GM19239 (cell line): ENCODE measurements at regions not wholly inside any gene's neighbourhood (a gene's known extent, or its start where the extent isn't known, plus 50 kb on each side); places are given as distances from the start of the nearest gene placed in this dataset.

Source experiments
- DNase-seq: peaks from one replicate; pipeline ENCODE4 v3.0.0; 2011; ENCODE audit warnings: low spot score; ENCODE audit not compliant: insufficient read length
- FAIRE-seq: peaks from 2 replicates; lab custom pipeline; 2011; peaks lifted over from hg19 to GRCh38; lab: Jason Lieb, UNC

DNA sequence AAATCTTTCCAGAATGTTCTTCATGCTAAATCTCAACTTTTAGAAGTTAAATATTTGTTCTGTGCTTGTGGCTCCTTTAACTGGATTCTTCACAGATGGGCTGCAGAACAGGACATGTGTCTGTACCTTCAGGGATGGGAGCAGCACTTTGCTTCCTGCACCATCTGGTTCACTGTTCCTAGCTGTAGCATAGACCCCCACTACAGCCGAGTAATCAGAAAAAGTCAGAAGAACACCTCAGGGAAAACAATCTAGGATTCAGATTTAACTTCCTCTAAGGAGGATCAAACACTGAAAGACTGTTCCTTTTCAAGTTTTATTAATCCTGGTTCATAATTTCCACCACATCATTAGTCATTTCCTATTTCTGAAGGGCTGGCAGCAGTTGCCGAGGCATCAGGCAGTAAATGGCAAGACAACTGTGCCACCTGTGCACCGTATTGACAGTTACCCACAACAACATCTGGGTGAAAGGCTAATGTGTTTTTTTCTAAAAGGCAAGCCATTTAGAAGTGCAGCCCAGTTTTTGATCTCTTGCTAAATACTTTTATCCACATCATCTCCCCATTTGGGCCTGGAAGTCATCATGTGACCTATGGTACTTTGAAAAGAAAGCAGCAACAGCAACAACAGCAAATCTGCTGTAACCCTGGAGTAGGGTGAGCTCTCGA lies 212.8 kb upstream of the BMP4 start:
- no peak for DNase-seq
- FAIRE-seq: no peak

DNA sequence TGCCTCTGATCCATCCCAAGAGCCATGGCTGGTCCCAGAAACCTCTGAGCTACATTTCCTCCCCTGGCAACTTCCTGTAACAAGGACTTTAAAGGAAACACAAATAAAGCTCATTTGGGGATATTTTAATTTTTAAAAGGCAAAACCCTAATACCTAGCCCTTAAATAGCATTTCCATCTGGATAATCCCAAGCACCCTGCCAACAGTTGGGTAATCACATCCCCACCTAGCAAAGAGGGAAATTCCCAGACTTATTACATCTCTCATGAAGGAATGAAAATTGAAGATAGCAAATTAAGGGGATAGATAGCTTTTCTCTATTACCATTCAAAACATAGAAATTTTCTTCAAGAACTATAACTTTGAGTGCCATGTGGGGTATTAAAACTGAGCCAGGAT lies 213.7 kb upstream of the BMP4 start:
- no peak for FAIRE-seq
- DNase-seq: no peak

DNA sequence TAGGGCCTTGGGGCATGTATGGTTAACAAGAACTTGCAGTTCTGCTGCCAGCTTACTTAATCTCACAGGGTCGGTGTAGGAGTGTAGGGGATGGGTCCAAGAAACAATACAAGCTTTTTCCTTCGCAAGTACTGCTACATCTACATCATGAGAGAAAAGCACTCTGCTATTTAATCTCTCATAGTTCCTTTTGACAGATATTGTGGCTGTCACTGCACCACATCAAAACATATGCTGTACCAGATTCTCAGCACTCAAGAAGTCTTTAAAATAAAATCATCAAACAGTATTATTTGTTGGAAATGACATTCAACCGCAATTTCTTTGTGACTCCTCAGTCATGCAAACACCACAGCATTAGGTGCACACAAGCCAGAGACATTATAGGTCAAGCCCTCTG lies 215.5 kb upstream of the BMP4 start:
- DNase-seq (no peak), FAIRE-seq (no peak)

DNA sequence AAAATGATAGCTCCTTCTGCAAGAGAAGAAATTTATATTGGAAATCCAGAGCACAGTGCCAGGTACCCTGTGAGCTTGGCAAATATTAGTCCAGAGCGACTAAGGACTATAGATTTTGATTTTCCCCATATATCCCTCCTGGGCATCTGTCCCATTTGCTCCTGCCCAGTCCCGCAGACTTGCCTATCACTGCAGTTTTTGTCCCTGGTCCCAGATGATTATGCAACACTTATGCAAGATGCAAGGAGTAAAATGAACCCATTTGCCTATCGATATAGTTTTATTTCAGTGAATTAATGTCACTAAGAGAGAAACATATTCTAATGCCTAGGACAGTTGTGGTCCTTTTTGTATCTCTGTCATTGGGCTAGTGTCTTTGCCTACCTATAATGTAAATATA lies 215.9 kb upstream of the BMP4 start:
- DNase-seq (no peak), FAIRE-seq (no peak)

DNA sequence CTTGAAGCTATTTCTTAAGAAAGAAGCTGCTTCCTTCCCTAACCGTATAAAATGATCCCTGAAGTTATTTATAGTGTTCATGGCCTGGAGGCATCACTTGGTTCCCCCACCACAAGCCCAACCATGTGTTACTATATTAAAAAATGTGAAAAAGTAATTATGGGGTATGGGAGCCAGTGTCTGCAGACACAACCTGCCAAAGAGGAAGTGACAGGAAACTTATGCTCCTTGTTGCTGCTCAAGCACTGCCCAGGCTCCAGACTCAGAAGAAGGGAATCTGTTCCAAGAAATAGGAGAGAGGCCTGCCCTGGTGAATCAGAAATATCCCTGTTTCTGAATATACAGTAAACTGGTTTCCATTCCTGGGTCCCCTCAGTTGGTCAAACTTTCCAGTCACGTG lies 217.2 kb upstream of the BMP4 start:
- no peak for DNase-seq
- FAIRE-seq: no peak

DNA sequence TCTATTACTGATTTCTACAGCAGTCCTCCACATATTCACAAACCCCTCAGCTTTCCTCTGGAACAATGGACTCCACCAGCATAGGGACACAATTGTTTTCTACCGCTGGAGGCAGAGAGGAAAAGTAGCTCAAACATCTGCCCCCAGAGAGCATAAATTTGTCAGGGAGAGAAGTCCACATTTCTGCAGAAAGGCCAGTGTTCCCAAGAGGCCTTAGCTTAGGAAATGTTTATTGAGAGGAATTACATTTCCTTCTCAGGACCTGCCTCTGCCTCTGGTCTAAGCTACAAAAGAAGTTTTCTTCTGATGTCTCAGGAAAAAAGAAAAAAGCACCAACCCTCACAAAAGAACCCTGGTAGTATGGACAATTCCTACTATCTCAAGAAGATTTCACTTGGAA lies 217.8 kb upstream of the BMP4 start:
- no peak for FAIRE-seq

DNA sequence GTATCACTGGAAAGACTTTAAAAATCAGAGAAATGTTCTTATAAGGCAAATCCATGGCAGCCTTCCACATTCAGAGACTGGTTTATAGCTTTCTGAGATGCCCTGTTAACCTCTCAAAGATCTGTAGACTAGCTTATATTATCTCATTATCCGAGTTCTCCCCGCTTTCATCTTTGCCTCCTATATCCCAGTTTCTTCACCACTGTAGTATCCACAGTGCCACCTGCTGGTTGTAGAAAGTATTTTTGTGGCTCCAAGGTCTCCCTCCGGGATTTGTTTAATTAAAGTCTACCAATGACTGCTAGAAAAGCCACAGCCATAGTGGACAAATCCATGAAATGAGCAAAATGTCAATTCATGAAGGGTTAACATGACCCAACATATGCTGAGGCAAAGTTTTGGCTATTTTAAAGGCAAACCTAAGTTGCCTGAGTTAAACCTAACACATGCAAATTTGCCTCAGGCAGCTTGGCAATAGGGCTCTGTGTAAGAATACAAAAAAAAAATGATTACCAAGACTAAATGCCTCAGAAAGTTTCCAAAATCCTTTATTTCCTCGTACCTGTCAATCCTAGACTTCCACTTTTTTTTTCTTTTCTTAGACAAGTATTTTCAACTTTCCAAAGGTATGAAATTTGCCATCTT lies 218.8 kb upstream of the BMP4 start:
- FAIRE-seq: peak; percentile 90
- DNase-seq: peak; percentile 18

More for the DNA sequence above, 217.8 kb upstream of the BMP4 start:
- no peak for DNase-seq

DNA sequence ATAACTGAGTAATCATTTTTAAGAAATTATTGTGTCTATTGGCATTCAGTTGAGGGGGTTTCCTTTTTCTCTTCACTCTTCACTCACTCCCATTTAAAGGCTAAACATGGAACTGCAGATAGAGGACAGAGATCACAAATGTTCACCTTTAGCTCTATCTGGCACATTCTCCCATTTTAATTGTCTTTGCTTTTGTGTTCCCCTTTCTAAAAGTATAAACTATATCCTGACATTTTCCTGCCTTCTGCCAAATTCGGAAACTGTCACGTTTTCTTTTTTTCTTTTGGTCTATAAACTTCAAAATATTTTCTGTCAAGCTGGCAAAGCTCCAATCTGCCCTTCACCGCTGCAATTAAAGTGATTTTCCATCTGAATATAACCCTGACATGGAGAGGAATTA lies 219.8 kb upstream of the CDKN3 start:
- DNase-seq: no peak
- no peak for FAIRE-seq

DNA sequence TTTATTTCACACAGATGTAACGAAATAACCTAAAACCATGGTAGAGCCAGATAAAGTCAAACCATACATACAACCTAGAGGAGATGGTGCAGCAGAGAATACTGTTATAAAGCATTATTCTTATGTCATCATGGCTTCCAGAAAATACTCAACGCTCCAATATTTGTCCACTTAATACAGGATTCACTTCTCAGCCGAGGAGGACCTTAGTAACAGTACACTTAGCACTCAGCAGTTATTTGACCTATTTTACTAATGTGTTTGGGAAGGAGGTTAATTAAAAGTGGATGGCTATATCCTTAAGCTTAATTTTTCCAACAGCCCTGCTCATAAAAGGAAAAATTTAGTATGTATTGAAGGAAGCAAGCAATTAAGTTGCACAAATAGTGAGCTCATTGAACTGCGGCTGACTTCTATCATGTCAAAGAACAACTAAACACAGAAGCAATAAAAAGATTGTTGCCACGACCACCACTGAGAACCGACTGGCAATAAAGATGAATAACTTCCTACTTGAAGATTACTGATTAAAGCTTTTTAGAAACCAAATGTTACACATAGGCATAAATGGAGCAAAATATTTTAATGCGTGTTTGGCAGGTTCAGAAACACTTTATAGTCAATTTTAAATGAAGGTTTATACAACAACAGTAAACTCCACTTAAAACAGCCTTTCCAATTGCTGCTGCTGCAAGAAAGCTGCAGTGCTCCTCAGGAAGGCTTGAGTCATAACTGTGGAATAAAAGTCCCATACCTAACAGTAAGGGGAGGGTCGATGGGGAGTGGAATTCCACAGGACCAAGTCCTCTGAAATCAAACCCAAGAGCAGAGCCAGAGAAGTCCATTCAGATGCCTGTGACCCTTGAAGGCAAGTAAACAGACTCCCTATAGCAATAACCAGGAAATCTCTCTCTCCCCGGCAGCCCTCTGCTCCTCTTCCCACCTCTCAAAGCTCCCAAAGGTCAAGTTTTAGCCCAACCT lies 218.9 kb upstream of the CDKN3 start:
- DNase-seq: no peak
- no peak for FAIRE-seq

DNA sequence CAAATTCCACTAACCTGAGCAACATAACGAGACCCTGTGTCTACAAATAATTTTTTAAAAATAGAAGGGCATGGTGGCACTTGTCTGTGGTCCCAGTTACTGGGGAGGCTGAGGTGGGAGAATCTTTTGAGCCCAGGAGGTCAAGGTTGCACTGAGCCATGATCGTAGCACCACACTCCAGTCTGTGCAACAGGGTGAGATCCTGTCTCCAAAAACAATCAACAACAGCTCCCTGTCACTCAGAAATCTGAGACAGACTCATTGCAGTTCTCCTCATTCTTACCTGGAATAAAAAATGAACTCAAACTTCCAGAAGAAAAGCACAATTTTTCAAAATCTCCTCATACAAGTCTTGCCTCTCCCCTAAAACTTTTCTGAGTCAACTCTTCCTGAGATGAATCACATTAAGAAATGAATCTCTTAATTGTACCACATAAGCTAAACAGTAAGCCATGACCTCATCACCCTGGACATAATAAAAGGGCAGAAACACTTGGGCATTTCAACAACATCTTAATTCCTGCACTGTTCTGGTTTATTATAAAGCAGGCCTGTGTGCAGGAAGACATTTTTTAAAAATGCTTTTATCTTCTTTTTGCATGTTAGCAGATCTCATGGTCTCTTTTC lies 214.3 kb upstream of the CDKN3 start:
- DNase-seq (no peak), FAIRE-seq (no peak)

DNA sequence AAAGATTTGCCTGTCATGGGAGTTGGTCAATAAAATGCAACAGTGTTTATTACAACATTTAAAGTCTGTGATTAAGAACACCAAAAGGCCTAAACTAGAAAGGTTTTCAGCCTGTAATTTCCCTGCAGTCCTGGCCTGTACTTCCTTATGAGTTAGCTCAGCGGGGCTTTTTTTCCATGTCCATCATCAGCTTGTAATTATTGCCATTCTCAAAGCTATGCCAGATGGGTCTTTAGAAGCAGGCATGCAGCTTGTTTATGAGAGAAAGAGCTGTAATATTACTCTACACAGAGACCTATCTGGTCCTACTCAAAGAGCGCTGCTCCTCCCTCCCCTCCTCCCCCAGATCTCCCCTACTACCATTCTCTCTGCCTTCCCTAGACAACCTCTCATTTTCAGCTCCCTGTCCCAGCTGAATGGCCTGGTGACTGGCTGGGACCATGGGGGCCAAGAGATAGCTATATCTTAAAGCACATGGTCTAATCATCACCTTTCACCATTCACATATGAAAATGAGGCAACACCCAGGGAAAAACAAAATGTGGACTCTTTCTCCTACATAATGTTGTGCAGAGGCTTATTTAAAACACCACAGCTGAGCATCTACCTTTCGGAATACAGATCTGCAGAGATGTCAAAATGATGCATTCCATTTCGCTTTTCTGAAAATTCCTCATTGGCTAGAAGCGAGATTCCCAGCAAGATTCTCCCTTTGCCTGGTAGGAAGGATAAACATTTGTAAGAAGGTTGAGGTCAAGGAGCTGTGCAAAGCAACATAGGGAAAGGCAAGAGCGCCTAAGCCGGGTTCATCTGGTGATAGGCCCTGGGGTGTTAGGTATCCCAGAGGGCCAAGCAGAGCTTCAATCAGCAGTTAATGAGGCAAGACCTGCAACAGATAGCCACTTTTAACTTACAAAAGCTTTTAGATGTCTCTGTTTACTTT lies 209.7 kb upstream of the CDKN3 start:
- FAIRE-seq (no peak), DNase-seq (no peak)

DNA sequence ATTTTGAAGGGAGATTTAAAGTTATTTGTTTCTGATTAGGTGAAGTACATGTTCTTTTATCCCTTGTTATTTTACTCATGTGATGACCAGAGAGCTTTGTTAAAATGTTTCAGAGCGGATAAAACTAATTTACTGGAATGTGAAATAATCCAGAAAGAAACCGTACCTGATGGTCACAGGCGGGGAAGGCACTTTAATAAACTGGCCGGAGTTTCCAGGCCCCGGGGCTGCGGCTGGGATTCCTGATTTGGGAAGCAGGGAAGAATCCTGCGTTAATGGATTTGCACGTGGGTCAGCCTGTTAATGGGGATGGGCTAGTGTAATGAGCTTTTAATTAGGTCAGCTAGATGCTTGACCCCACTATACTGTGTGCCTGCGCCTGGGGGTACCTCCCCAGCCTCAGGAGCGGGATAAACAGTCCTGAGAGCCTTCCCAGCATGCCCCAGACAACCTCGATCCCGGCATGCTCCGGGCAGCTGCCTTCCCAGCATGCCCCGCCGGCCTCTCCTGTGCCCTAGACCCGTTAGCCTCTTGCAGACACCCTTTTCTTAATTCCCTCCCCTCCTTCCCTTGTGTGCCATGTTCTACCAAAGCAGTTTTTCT lies 208.6 kb upstream of the CDKN3 start:
- DNase-seq (no peak), FAIRE-seq (no peak)

DNA sequence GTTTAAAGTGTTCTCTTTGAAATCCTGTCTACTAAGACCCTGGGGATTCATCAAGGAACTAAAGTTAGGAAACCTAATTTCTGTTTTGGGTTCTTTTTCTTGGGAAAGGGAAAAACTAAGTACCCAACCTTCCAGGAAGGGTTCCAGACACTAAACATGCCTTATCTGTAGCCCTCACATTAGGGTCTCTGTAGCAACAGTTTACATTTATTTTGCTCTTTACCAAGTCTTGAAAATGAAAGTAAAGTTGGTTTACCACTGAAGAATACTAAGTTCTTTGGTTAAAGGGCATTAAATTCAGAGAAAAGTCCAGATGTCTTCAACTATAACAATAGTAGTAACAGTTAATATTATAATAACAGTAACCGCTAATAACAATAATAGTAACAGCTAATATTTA lies 207.5 kb upstream of the CDKN3 start:
- no peak for DNase-seq
- FAIRE-seq: no peak

DNA sequence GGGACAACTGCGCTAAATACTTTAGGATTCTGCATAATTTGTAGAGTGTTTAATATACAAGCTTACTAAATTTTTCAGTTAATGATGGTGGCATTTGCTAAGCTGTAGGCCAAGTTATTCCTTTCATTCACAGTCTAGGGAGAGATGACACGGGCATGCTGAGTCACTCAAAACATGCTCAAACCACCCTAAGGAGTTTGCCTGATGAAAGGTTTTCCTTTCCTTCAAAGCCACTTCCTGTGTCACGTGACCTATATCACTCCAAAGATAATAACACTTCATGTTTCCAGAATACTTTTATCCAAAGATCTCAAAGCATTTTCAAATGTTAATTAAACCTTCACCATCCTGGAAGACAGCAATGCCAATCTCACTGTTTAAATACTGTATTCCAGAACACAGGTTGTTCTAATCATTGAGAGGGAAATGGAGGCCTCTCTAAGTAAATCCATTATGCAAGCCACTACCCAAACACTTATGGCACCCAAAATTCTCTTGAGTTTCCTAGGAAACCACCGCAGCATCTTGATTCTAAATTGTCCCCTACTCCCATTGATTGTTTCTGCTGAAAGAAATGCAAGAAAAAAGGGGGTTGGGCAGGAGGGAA lies 207.0 kb upstream of the CDKN3 start:
- DNase-seq (no peak), FAIRE-seq (no peak)

DNA sequence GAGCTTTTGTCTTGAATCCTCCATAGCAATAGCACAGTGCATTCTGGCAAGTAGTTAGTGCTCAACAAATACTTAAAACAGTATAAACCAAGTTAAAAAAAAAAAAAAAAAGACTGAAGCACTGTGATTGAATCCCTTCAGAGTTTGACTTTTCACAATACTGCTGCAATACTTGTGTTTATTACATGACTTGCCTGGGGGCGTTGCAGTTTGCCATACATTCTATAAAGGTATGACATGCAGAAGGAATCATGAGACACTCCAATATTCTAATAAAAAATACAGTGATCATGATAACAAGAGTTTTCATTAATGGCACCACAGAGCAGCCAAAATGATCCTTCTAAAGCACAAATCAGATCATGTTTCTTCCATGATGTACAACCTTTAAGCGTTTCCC lies 205.0 kb upstream of the CDKN3 start:
- DNase-seq: no peak
- no peak for FAIRE-seq

DNA sequence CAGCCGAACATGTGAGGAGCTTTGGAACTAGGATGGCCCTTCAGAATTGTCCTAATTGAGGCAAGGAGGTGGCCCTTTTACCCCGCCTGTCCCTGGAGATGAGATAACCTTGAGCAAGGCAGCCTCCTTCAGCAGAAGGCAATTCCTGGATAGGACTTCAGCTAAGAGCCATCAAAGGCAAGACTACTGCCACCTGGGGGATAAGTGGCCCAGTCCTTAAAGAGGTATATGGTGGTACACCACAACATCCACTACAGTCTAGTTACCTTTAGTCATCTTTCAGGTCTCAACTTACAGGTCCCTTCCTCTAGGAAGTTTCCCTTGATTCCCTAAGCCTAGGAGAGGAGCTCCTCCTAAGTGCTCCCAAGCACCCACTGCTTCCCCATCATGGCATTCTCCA lies 204.2 kb upstream of the CDKN3 start:
- FAIRE-seq (no peak), DNase-seq (no peak)

DNA sequence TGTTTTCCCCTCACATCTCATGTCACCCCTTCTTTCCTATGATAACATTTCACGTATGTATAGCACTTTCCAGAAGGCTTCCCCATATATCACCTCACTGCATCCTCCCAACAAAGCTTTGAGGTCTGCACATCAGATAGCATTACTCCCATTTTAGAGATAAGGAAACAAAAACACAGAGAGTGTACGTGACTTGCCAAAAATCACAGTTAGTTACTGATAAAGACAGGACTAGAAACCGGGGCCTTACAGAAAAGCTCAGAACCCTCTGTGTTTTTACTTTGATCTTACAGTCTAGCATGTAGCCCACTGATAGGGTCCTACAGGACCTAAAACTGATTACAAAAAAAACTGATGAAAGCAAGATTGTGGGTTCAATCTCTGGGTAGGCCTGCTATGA lies 202.9 kb upstream of the CDKN3 start:
- FAIRE-seq (no peak), DNase-seq (no peak)

DNA sequence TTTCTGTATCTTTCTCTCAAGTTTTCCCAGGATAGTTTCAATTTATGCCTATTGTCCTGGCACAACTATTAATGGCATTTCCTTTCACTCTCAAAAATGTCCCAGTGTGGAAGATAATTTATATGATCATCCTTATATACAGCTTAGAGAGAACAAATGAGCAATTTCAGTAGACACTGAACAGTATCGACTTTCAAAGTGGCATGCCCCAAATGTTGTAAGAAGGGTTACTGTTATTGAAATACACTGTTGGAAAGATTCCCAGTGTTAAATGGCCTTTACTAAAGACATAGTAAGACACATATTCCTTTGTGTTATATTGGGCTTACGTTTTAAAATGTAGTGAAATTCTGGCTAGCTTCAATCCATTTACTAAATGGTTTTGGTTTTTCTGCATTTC lies 202.3 kb upstream of the CDKN3 start:
- no peak for DNase-seq
- no peak for FAIRE-seq

DNA sequence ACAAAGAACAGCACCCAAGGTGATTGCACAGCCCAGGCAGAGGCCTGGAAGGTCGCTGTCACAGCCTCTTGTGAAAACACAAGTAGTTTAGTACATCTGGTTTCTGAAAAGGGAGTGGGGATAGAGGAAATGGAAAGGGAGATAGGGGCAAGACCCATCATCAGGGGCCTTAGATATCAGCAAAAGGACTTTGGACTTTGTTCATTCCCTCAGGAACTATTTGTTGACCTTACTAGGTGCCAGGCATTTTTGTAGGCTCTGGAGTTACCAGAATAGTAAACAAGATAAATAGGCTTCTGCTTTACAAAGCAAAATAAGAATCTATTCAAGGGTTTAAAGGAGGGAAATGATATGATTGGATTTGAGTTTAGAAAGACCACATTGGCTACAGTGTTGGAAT lies 199.4 kb upstream of the CDKN3 start:
- FAIRE-seq (no peak), DNase-seq (no peak)
